ENCODE measurements at regions not wholly inside any gene's neighbourhood (a gene's known extent, or its start where the extent isn't known, plus 50 kb on each side); places are given as distances from the start of the nearest gene placed in this dataset.

GRCh38 chr9:86662890-86663468, 284.3 kb downstream of the GAS1 start:
- no peaks in the 10 kb centered on the region for H3K36me3 ChIP-seq (ENCODE audit: low read depth, missing control alignments)
- TF ChIP-seq, protein P1, sequence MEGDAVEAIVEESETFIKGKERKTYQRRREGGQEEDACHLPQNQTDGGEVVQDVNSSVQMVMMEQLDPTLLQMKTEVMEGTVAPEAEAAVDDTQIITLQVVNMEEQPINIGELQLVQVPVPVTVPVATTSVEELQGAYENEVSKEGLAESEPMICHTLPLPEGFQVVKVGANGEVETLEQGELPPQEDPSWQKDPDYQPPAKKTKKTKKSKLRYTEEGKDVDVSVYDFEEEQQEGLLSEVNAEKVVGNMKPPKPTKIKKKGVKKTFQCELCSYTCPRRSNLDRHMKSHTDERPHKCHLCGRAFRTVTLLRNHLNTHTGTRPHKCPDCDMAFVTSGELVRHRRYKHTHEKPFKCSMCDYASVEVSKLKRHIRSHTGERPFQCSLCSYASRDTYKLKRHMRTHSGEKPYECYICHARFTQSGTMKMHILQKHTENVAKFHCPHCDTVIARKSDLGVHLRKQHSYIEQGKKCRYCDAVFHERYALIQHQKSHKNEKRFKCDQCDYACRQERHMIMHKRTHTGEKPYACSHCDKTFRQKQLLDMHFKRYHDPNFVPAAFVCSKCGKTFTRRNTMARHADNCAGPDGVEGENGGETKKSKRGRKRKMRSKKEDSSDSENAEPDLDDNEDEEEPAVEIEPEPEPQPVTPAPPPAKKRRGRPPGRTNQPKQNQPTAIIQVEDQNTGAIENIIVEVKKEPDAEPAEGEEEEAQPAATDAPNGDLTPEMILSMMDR (IDR thresholded peaks at IDR 0.05), result no peak
- TF ChIP-seq POLR2A (IDR thresholded peaks at IDR 0.05), result no peak
- no peaks in the 10 kb centered on the region for H3K9me3 ChIP-seq
- DNase-seq, result no peak
- intact Hi-C loops (cut with DNase I; ENCODE audit: low total_unique reads), result no loop called here
- H3K27ac ChIP-seq, result no peak overlapping the region
- 56 to 69% methylated on average over 2 of the region's 2 CpGs for WGBS, 2 donors
- no peaks in the 10 kb centered on the region for H3K27me3 ChIP-seq
- no peaks in the 10 kb centered on the region for H3K4me1 ChIP-seq
- H3K4me3 ChIP-seq, result no peak overlapping the region

GRCh38 chr9:86660146-86660943, 287.0 kb downstream of the GAS1 start:
- H3K36me3 ChIP-seq (ENCODE audit: low read depth, missing control alignments), result no peaks in the 10 kb centered on the region
- H3K27me3 ChIP-seq, result no peaks in the 10 kb centered on the region
- H3K27ac ChIP-seq, result no peak overlapping the region
- no peaks in the 10 kb centered on the region for H3K9me3 ChIP-seq
- WGBS, 2 donors, result 78 to 80% methylated on average over 7 of the region's 7 CpGs
- no peaks in the 10 kb centered on the region for H3K4me1 ChIP-seq
- intact Hi-C loops (cut with DNase I; ENCODE audit: low total_unique reads), result no loop called here
- no peak for DNase-seq
- TF ChIP-seq POLR2A (IDR thresholded peaks at IDR 0.05), result no peak
- TF ChIP-seq, protein P1 (IDR thresholded peaks at IDR 0.05), result no peak
- H3K4me3 ChIP-seq, result no peak overlapping the region

DNA sequence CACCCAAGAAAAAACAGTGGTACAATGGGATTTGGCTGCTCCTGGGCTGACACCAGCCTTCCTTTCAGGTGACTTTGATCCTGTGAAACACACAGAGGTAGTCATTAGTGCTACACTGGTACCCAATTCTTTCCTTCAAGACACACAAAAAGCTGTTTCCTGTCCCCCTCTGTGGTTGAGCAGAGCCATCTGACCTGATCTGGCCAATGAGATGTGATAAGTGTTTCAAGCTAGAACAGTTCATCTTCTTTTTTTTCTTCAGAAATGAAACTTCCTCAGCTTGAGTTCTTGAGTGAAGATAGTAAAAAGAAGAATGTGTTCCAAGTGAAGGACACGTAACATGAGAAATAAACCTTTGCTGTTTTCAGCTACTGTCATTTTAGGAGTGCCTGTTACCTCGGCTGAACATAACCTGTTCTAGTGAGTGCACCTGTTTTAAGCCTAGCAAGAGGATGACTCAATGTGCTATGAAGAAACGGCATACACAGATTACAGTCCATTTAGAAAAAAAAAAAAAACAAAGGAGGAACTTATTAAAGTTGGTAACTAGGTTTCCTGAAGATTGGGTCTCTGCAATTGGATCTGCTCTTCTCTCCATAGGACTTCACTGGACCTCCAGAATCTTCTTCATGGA, 287.8 kb downstream of the GAS1 start:
- Histone ChIP-seq H3K9me3 (no peaks in the 10 kb centered on the region), H3K4me3 (no peak overlapping the region), H3K36me3 (ENCODE audit: low read depth, missing control alignments) (no peaks in the 10 kb centered on the region), H3K27me3 (no peaks in the 10 kb centered on the region), H3K4me1 (no peaks in the 10 kb centered on the region), H3K27ac (no peak overlapping the region)
- TF ChIP-seq POLR2A (IDR thresholded peaks at IDR 0.05), result no peak
- TF ChIP-seq, protein P1 (IDR thresholded peaks at IDR 0.05), result no peak
- WGBS, 2 donors, result 46 to 51% methylated on average over 3 of the region's 3 CpGs
- intact Hi-C loops (cut with DNase I; ENCODE audit: low total_unique reads), result no loop called here
- DNase-seq, result no peak

- TF ChIP-seq, protein P1 (IDR thresholded peaks at IDR 0.05), result no peak
- TF ChIP-seq POLR2A (IDR thresholded peaks at IDR 0.05), result no peak
- no peaks in the 10 kb centered on the region for H3K36me3 ChIP-seq (ENCODE audit: low read depth, missing control alignments)
- no peaks in the 10 kb centered on the region for H3K27me3 ChIP-seq
- DNase-seq, result no peak
- no peak overlapping the region for H3K27ac ChIP-seq
- H3K4me1 ChIP-seq, result no peaks in the 10 kb centered on the region
- intact Hi-C loops (cut with DNase I; ENCODE audit: low total_unique reads), result no loop called here
- H3K4me3 ChIP-seq, result no peak overlapping the region
- H3K9me3 ChIP-seq, result no peaks in the 10 kb centered on the region
Observed at GRCh38 chr9:86655147-86655546, 292.2 kb downstream of the GAS1 start.
